Neural progenitor cell (in vitro differentiated cells): ENCODE measurements at regions not wholly inside any gene's neighbourhood (a gene's known extent, or its start where the extent isn't known, plus 50 kb on each side); places are given as distances from the start of the nearest gene placed in this dataset.

Experiments
- CTCF ChIP-seq: fragments of 200-600 bp; sonication (generic); IDR thresholded peaks from 2 replicates; pipeline ENCODE4 v1.5.1; 2017; ENCODE audit warnings: antibody characterized with exemption, mild to moderate bottlenecking
- EZH2 ChIP-seq: fragments of 200-600 bp; sonication (generic); IDR thresholded peaks from 2 replicates; pipeline ENCODE4 v1.6.1; 2017; ENCODE audit warnings: antibody characterized with exemption, mild to moderate bottlenecking, moderate library complexity

GRCh38 chr20:40343390-40343789, 345.6 kb downstream of the MAFB start:
- no peak for TF ChIP-seq CTCF
- TF ChIP-seq EZH2 = no peak
